WI38 (cell line): ENCODE measurements at regions not wholly inside any gene's neighbourhood (a gene's known extent, or its start where the extent isn't known, plus 50 kb on each side); places are given as distances from the start of the nearest gene placed in this dataset.

ENCODE experiments used
- H3K4me3 ChIP-seq: 2 replicates; pipeline ENCODE4 v1.5.1; 2011; ENCODE audit warnings: low read depth, mild to moderate bottlenecking, control low read depth, low read length
- TF ChIP-seq, protein P1 (sequence below): IDR thresholded peaks from 2 replicates; pipeline ENCODE4 v1.5.1; 2012; ENCODE audit warnings: low read depth, mild to moderate bottlenecking, control low read depth, low read length

DNA sequence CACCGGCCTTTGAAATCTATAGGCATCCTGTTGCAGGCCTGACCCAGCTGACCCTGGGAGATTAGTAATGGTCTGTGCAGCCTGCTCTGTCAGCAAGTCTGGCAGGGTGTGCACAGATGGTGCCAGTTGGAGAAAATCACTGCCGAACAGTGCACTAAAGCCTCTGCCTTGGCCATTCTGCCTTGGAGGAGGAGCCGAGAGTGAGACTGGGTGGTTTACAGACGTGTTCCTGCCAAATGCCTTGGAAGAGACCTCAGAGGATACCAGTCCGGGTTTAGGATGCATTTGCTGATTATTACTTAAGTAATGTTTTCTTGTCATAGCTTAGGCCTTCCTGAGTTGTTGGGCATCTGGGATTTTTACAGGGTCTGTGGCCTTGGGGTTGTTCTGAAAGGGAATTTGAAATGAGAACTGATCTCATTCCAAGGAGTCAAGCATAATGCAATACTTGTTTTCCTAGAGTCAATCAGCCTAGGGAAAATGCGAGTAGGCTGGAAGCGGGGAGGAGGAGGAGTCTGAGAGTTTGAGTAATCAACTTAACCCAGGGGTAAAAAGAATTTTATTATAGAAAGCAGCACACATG, 292.1 kb downstream of the SOX4 start:
- TF ChIP-seq, protein P1, sequence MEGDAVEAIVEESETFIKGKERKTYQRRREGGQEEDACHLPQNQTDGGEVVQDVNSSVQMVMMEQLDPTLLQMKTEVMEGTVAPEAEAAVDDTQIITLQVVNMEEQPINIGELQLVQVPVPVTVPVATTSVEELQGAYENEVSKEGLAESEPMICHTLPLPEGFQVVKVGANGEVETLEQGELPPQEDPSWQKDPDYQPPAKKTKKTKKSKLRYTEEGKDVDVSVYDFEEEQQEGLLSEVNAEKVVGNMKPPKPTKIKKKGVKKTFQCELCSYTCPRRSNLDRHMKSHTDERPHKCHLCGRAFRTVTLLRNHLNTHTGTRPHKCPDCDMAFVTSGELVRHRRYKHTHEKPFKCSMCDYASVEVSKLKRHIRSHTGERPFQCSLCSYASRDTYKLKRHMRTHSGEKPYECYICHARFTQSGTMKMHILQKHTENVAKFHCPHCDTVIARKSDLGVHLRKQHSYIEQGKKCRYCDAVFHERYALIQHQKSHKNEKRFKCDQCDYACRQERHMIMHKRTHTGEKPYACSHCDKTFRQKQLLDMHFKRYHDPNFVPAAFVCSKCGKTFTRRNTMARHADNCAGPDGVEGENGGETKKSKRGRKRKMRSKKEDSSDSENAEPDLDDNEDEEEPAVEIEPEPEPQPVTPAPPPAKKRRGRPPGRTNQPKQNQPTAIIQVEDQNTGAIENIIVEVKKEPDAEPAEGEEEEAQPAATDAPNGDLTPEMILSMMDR = no peak

DNA sequence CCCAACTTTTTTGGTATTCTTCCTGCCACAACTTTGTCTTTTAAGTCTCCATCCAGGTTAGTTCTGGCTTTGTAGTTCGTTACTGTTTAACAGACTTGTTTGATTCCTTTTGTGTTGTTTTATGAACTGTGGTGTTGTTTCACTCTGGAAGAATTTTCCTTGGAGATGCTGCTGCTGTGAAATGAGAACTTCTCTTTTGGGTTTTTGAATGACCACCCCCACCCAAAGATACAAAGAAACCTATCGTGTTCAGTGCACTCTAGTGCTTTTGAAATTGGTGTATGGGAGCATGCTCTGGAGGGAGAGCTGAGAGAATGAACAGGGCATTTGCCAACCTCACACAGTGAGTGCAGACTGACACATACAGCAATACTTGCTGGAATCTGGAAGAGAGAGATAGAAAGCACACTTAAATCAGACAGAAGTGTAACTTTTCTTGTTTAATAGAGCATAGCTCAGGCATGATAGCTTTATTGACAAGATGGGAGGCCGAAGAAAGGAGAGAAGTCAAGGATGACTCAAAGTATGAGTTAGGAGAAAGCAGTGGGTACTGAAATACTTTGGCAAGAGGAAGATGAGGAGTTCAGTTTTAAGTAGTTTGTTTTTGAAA, 293.1 kb downstream of the SOX4 start:
- TF ChIP-seq, protein P1 = no peak
- H3K4me3 ChIP-seq = no peak overlapping the region

More for the DNA sequence above, 292.1 kb downstream of the SOX4 start:
- H3K4me3 ChIP-seq = no peak overlapping the region

DNA sequence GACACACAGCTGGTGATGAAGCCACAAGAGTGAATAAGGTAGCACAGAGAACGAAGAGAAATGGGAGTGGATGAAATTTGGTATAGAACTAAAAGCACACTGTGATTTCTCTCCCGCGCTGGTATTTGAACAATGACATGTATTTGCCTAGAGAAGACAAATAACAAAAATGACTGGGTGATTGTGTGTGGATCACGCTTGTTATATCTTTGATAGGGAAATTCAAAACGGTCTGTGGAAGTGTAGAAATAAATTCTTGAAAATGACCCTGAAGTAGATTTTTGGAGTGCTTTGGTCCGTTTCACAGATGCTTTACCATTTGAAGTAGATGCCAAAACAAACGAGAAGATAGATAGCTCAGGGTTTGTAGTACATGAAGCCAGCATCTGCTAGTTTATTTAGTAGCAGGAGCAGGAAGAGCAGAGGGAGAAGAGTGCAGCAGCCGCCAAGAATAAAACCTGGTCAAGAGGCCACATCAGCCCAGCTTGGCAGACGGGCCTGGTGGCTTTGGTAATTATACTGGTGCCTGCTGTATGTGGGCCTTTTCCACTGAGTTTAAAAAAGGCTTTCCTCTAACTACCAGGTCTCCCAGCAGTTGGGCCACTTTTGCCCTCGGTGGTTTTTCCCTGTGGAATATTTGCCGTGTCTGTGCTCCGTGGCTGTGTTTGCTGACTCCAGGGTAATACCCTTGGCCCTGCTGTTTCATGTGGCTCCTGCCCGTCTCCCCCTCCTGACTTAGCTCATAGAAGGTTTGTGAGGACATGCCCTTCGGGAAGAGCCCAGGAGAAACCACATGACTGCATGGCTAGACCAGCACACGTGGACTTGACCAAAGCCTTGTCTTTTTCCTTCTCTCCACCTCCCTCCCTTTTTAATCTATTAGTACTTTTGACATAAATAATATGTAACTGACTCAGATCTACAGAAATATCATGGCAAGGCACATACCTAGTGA, 294.0 kb downstream of the SOX4 start:
- TF ChIP-seq, protein P1 = no peak
- no peak overlapping the region for H3K4me3 ChIP-seq

DNA sequence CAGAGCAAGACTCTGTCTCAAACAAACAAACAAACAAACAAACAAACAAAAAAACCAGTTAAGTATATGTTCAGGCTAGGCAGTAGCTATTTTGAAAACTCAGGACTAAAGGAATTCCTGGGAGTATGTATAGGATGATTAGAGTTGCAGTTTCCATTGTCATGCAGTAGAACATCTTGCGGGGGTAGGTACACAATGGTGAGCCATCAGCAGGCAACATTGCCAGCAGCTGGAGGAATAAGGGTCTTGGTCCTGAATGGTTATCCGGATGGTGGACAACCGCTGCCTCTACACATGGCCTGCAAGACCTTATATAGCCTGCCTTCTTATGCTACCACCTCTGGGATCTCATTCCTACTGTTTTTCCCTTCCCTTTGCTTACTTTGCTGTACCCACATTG, 297.5 kb downstream of the SOX4 start:
- no peak overlapping the region for H3K4me3 ChIP-seq
- TF ChIP-seq, protein P1 = no peak

DNA sequence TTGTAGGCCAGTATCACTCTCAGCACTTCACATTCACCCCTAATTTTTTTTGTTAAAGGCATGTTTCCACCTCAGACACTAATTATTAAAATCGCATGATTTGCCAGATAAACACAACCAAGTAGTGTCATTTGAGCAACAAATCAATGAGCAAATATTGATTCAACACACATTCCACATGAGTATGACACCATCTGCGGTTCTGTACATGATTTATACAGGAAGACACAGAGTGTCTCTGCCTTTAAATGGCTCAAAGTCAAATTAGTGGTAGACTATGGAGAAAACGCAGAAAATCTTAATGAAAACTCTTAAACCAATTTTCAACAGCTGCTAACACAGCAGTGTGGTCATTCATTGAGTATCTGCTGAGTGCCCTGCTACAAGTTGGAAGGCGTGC, 300.2 kb downstream of the SOX4 start:
- H3K4me3 ChIP-seq = no peak overlapping the region
- TF ChIP-seq, protein P1 = no peak

DNA sequence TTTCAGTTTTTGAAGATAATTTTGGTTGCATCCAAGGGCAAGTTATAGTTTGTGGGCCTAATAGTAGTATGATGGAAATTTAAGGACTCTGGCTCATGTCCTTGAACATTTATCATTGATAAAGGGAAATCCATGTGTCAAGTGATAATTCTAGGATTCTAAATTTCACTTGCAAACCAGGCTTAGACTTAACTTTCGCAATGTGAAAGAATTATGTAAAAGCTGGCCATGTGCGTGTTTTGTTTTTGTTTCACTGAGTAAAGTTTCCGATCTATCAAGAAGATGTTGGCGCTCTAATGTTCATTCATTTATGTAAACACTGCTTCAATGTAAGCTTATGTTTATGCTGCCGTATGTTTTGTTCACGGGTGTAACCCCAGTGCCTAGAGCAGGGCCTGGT, 302.0 kb downstream of the SOX4 start:
- TF ChIP-seq, protein P1 = no peak
- H3K4me3 ChIP-seq = no peak overlapping the region
